Mesothelial cell of epicardium (in vitro differentiated cells): ENCODE measurements at regions not wholly inside any gene's neighbourhood (a gene's known extent, or its start where the extent isn't known, plus 50 kb on each side); places are given as distances from the start of the nearest gene placed in this dataset.
"Not testable (repeated sequence)": the region's sequence is repeated elsewhere in the genome, so short reads cannot be mapped to it uniquely, and the experiment has no call there.

Experiments used
- DNase-seq, 2 experiments: peaks; one replicate each; pipeline ENCODE4 v3.0.0; 2021; ENCODE audit warnings: low spot score in 2 of 2; ENCODE audit not compliant: unreplicated experiment in 2 of 2
- H3K27ac Mint-ChIP-seq: 2 replicates; pipeline ENCODE4 v1.8.0; 2021; ENCODE audit warnings: mixed read lengths
- H3K27me3 Mint-ChIP-seq: 2 replicates; pipeline ENCODE4 v1.8.0; 2021; ENCODE audit warnings: low read depth, mixed read lengths
- H3K36me3 Mint-ChIP-seq: 2 replicates; pipeline ENCODE4 v1.8.0; 2021; ENCODE audit warnings: mixed read lengths
- H3K4me1 Mint-ChIP-seq: 2 replicates; pipeline ENCODE4 v1.8.0; 2021; ENCODE audit warnings: mixed read lengths
- H3K4me3 Mint-ChIP-seq: 2 replicates; pipeline ENCODE4 v1.8.0; 2021; ENCODE audit warnings: mild to moderate bottlenecking, moderate library complexity, mixed read lengths
- H3K9me3 Mint-ChIP-seq: 2 replicates; pipeline ENCODE4 v1.8.0; 2021; ENCODE audit warnings: mixed read lengths
- CTCF ChIP-seq: fragments of 200-600 bp; sonication (generic); IDR thresholded peaks from one replicate; pipeline ENCODE4 v1.5.0; 2021; ENCODE audit warnings: antibody characterized with exemption; ENCODE audit not compliant: unreplicated experiment

- TF ChIP-seq CTCF = no peak
- H3K4me3 Mint-ChIP-seq = no peak overlapping the region
- H3K9me3 Mint-ChIP-seq = peaks cover 17% of the 10 kb centered on the region
- H3K4me1 Mint-ChIP-seq = peaks cover 24% of the 10 kb centered on the region
- DNase-seq = no peak
- no peaks in the 10 kb centered on the region for H3K36me3 Mint-ChIP-seq
- no peak overlapping the region for H3K27ac Mint-ChIP-seq
- H3K27me3 Mint-ChIP-seq = no peaks in the 10 kb centered on the region
Observed at GRCh38 chr16:25550647-25551046, 141.1 kb upstream of the HS3ST4 start.

GRCh38 chr16:25546791-25547190 lies 145.0 kb upstream of the HS3ST4 start:
- H3K9me3 Mint-ChIP-seq = peaks cover 5% of the 10 kb centered on the region
- H3K4me1 Mint-ChIP-seq = peaks cover 7% of the 10 kb centered on the region
- no peak for DNase-seq
- H3K27ac Mint-ChIP-seq = no peak overlapping the region
- no peaks in the 10 kb centered on the region for H3K27me3 Mint-ChIP-seq
- TF ChIP-seq CTCF = no peak
- H3K36me3 Mint-ChIP-seq = no peaks in the 10 kb centered on the region
- no peak overlapping the region for H3K4me3 Mint-ChIP-seq

- no peak for DNase-seq
- TF ChIP-seq CTCF = no peak
- H3K27me3 Mint-ChIP-seq = no peaks in the 10 kb centered on the region
- no peaks in the 10 kb centered on the region for H3K9me3 Mint-ChIP-seq
- no peak overlapping the region for H3K4me3 Mint-ChIP-seq
- peaks cover 7% of the 10 kb centered on the region for H3K4me1 Mint-ChIP-seq
- H3K36me3 Mint-ChIP-seq = no peaks in the 10 kb centered on the region
- no peak overlapping the region for H3K27ac Mint-ChIP-seq
Observed at GRCh38 chr16:25544294-25544693, 147.5 kb upstream of the HS3ST4 start.

GRCh38 chr16:25542306-25542705 lies 149.5 kb upstream of the HS3ST4 start:
- H3K36me3 Mint-ChIP-seq = no peaks in the 10 kb centered on the region
- TF ChIP-seq CTCF = no peak
- H3K4me1 Mint-ChIP-seq = peaks cover 5% of the 10 kb centered on the region
- DNase-seq = no peak
- no peaks in the 10 kb centered on the region for H3K27me3 Mint-ChIP-seq
- H3K9me3 Mint-ChIP-seq = no peaks in the 10 kb centered on the region
- H3K4me3 Mint-ChIP-seq = no peak overlapping the region
- H3K27ac Mint-ChIP-seq = no peak overlapping the region

- not testable (repeated sequence) for H3K4me3 Mint-ChIP-seq, H3K4me1 Mint-ChIP-seq, DNase-seq, H3K27me3 Mint-ChIP-seq, H3K9me3 Mint-ChIP-seq, H3K27ac Mint-ChIP-seq, H3K36me3 Mint-ChIP-seq
Observed at GRCh38 chr16:25539767-25540166, 152.0 kb upstream of the HS3ST4 start.

- Mint-ChIP-seq H3K4me3 (no peak overlapping the region), H3K27me3 (no peaks in the 10 kb centered on the region), H3K9me3 (no peaks in the 10 kb centered on the region), H3K27ac (no peak overlapping the region), H3K4me1 (no peaks in the 10 kb centered on the region), H3K36me3 (no peaks in the 10 kb centered on the region)
- TF ChIP-seq CTCF = no peak
- no peak for DNase-seq
Observed at GRCh38 chr16:25523183-25523582, 168.6 kb upstream of the HS3ST4 start.
